GM19239 (cell line): ENCODE measurements at regions not wholly inside any gene's neighbourhood (a gene's known extent, or its start where the extent isn't known, plus 50 kb on each side); places are given as distances from the start of the nearest gene placed in this dataset.

ENCODE experiments used
- DNase-seq: peaks from one replicate; pipeline ENCODE4 v3.0.0; 2011; ENCODE audit warnings: low spot score; ENCODE audit not compliant: insufficient read length
- FAIRE-seq: peaks from 2 replicates; lab custom pipeline; 2011; peaks lifted over from hg19 to GRCh38; lab: Jason Lieb, UNC

DNA sequence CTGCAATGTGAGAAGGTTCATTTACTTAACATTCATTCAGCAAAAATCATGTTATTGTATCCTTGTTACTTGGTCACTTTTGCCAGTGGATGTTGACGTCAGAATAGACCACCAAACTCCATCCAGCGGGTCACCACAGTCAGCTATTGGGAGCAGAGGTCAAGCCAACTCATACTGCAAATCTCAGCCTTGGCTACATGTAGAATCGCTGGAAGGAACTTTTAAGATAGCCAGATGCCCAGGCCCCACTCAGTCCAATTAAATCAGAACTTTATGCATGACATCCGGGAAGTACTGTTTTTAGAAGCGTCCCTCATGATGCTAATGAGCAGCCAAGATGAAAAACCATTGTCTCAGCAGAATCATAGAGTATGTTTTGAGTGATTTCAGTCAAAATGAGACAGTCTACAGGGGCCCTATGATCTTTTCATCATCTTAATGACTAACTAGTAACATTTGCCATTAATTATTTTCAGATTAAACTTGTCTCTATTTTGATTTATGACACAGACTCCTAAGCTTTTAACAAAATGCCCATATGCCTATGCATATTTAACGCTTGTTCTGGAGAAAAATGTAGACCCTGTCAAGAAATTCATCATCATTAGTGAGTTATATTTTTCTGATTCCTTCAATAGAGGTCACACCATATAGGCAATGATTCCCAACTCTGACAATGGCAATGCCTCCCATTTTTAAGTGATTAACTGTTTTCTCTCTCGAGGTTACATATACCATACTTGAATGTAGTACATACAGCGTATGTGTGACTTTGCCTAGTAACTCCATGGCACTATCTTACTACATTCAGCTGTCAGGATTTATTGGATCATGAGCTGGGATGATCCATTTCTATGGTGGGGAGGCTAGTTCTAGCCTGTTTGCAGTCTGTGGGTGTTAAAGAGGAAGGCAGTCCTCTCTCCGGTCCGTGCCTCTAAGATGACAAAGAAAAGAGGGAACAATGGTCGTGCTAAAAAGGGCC, 63.7 kb upstream of the CCBE1 start:
- no peak for DNase-seq
- FAIRE-seq: no peak

DNA sequence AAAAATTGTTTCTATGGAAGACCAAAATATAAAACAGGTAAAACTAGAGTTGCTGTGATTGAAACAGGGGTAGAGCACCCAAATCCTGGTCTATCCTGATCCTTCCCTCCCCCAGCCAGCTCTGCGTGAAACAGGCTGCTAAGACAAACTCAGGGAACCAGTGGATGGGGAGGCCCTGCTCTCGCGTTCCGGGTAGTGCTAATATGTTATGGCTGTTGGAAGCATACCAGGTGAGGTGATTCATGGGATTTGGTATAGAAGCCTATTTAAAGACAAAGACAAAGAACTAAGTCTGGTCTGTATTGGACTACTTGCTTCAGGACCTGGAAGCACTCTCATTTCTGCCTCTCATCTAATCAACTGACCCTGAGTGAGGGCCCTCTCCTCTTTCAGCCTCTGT, 63.0 kb upstream of the CCBE1 start:
- DNase-seq (no peak), FAIRE-seq (no peak)

DNA sequence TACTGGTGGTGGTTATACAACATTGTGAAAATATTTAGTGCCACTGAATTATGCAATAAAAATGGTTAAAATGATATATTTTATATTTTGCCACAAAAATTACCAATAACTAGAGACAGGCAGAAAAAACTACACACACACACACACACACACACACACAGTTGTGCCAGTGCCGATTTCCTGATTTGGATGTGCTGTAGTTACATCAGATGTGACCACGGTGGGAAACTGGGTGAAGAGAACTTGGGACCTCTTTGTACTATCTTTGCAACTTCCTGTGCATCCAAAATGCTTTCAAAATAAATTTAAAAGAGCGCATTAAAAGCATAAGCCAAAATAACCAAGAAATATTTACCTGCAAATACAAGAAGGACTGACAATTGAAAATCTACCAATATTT, 61.6 kb upstream of the CCBE1 start:
- FAIRE-seq (no peak), DNase-seq (no peak)

DNA sequence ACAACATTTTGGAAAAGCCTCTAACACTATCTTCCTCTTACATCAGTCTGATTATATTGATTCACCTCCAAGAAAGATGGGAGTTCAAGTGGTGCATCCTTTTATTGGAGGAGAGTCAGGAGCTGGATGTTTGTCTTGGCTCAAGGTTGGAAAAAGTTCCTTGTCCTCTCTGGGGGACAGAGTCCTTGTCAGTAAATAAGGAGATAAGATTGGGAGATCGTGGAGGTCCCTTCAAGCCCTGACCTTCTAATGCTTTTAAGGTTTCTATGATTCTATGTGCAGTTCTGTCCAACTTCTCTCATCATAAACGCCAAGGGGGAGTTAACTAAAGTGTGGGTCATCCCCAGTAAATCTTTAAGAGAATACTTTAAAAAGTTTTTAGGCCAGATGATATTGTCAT, 60.9 kb upstream of the CCBE1 start:
- no peak for FAIRE-seq
- no peak for DNase-seq

DNA sequence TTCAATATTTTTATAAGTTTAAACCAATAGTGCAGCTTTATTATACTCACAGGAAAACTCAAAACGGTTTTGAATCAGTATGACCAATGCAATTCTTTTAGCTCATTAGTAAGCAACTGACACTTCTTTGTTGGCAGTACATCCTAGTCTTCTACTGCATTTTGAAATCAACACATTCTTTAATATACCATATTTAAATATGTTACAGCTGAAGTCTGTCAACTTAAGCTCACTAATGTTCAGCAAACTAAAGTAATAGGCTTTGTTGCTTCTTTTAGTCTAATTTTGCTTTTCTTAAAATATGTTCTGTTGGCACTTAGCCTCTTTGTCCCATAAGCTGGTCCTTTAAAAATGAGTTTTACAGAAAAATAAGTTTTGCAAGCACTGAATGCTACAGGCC, 55.4 kb upstream of the CCBE1 start:
- DNase-seq (no peak), FAIRE-seq (no peak)

DNA sequence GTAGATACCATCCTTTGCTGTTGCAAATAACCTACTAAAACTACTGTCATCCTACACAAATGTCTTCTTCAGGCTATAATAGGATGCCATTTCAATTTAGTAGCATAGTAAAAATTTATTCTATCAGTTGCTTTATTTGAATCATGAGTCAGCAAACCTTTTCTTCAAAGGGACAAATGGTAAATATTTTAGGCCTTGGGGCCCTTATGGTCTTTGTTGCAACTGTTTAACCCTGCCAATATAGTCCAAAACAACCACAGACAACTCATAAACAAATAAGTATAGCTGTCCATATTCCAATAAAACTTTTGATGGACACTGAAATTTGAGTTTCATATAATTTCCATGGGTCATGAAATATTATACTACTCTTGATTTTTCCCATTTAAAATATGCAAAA, 54.0 kb upstream of the CCBE1 start:
- DNase-seq: no peak
- FAIRE-seq: no peak

DNA sequence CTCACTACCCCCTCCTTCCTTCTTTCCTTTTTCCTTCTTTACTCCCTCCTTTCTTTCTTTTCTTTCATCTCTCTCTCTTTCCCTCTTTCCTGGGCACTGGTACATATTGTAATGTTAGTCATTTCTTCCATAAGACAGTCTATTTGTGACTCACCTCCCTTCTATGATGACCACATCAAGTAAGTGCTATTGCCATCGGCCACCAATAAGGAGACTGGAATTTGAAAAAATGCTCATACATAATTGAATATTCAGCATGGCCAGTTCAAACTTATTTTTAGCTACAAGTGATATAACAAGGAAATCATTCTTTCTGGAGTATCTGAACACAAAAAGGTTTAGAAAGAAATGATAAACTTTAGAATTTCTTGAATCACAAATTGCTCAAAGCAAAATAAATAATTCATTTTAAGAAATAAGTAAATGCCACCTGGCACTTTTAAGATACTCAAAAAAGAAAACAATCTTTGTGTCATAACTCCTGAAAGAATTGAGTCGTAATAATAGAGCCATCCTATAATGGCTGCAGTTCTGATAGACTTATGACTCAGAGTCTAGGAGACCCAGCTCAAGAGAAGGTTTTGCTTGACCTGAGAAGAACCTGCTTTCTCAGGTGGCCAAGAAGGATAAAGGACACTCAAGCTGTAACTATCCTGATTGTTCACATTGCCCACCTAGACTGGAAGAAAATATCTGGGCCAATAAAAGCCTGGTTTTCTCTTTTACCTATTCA, 51.6 kb upstream of the CCBE1 start:
- no peak for DNase-seq
- no peak for FAIRE-seq
